GM12892 (cell line): ENCODE measurements at regions not wholly inside any gene's neighbourhood (a gene's known extent, or its start where the extent isn't known, plus 50 kb on each side); places are given as distances from the start of the nearest gene placed in this dataset.

Experiments used
- DNase-seq: peaks from one replicate; pipeline ENCODE4 v3.0.0; 2011; ENCODE audit not compliant: insufficient read length
- FAIRE-seq: peaks from 2 replicates; lab custom pipeline; 2011; peaks lifted over from hg19 to GRCh38; lab: Jason Lieb, UNC
- POLR2A ChIP-seq: IDR thresholded peaks from 2 replicates; pipeline ENCODE4 v1.6.1; 2011; ENCODE audit warnings: low read depth, low read length, control low read depth
- POLR2AphosphoS5 ChIP-seq: IDR thresholded peaks from 2 replicates; pipeline ENCODE4 v1.6.1; 2011; ENCODE audit warnings: low read depth, low read length, control low read depth
- TAF1 ChIP-seq: IDR thresholded peaks from 2 replicates; pipeline ENCODE4 v1.6.1; 2011; ENCODE audit warnings: low read depth, mild to moderate bottlenecking, control low read depth, low read length, borderline replicate concordance

GRCh38 chr22:27183474-27183873 is 526.1 kb downstream of the MIAT start:
- FAIRE-seq (no peak), DNase-seq (no peak)
- TF ChIP-seq POLR2AphosphoS5 (no peak), TAF1 (no peak), POLR2A (no peak)

GRCh38 chr22:27185099-27185709 is 527.8 kb downstream of the MIAT start:
- no peak for FAIRE-seq

GRCh38 chr22:27185760-27186302 is 528.4 kb downstream of the MIAT start:
- TF ChIP-seq TAF1 (no peak), POLR2AphosphoS5 (no peak), POLR2A (no peak)
- no peak for DNase-seq
- no peak for FAIRE-seq

More at GRCh38 chr22:27185099-27185709, 527.8 kb downstream of the MIAT start:
- DNase-seq, result no peak
- TF ChIP-seq POLR2A, result no peak
- TF ChIP-seq POLR2AphosphoS5, result no peak
- TF ChIP-seq TAF1, result no peak

GRCh38 chr22:27186643-27187042 is 529.3 kb downstream of the MIAT start:
- TF ChIP-seq POLR2A, result no peak
- no peak for TF ChIP-seq POLR2AphosphoS5
- no peak for TF ChIP-seq TAF1
- DNase-seq, result no peak
- FAIRE-seq, result no peak

- TF ChIP-seq POLR2A (no peak), POLR2AphosphoS5 (no peak), TAF1 (no peak)
- DNase-seq, result no peak
- no peak for FAIRE-seq
Observed at GRCh38 chr22:27192135-27192829, 534.9 kb downstream of the MIAT start.

GRCh38 chr22:27193215-27193614 is 535.8 kb downstream of the MIAT start:
- FAIRE-seq (no peak), DNase-seq (no peak)
- no peak for TF ChIP-seq POLR2AphosphoS5
- TF ChIP-seq TAF1, result no peak
- TF ChIP-seq POLR2A, result no peak

GRCh38 chr22:27193636-27194035 is 536.2 kb downstream of the MIAT start:
- no peak for TF ChIP-seq POLR2A
- no peak for TF ChIP-seq POLR2AphosphoS5
- TF ChIP-seq TAF1, result no peak
- no peak for DNase-seq
- FAIRE-seq, result no peak

- TF ChIP-seq POLR2A (no peak), TAF1 (no peak), POLR2AphosphoS5 (no peak)
- no peak for FAIRE-seq
- no peak for DNase-seq
Observed at GRCh38 chr22:27194096-27194748, 536.8 kb downstream of the MIAT start.

- FAIRE-seq (no peak), DNase-seq (no peak)
- TF ChIP-seq POLR2AphosphoS5 (no peak), POLR2A (no peak), TAF1 (no peak)
Observed at GRCh38 chr22:27195094-27195493, 537.7 kb downstream of the MIAT start.

- no peak for FAIRE-seq
- no peak for TF ChIP-seq POLR2A
- no peak for TF ChIP-seq TAF1
- TF ChIP-seq POLR2AphosphoS5, result no peak
- DNase-seq, result no peak
Observed at GRCh38 chr22:27195494-27195893, 538.1 kb downstream of the MIAT start.

GRCh38 chr22:27196606-27197005 is 539.2 kb downstream of the MIAT start:
- DNase-seq (no peak), FAIRE-seq (no peak)
- TF ChIP-seq POLR2AphosphoS5 (no peak), TAF1 (no peak), POLR2A (no peak)

- FAIRE-seq, result no peak
- TF ChIP-seq POLR2AphosphoS5, result no peak
- no peak for TF ChIP-seq TAF1
- TF ChIP-seq POLR2A, result no peak
Observed at GRCh38 chr22:27197052-27197451, 539.7 kb downstream of the MIAT start.

More at GRCh38 chr22:27197052-27197451, 539.7 kb downstream of the MIAT start:
- DNase-seq, result no peak
